ENCODE measurements at regions not wholly inside any gene's neighbourhood (a gene's known extent, or its start where the extent isn't known, plus 50 kb on each side); places are given as distances from the start of the nearest gene placed in this dataset.

- CTCF ChIA-PET = no interaction called here
- Histone ChIP-seq H3K36me3 (ENCODE audit: insufficient read depth, low read length) (no peaks in the 10 kb centered on the region), H3K27me3 (ENCODE audit: control insufficient read depth in 1 of 2, insufficient read depth in 2 of 2, low read length in 2 of 2) (no peaks in the 10 kb centered on the region), H3K27ac (ENCODE audit: low read depth in 1 of 2, low read length in 2 of 2) (no peak overlapping the region), H3K4me3 (ENCODE audit: low read length) (no peak overlapping the region), H3K9me3 (ENCODE audit: control insufficient read depth in 1 of 2, insufficient read depth in 1 of 2, low read length in 2 of 2) (no peaks in the 10 kb centered on the region), H3K4me1 (ENCODE audit: insufficient read depth, low read length) (no peaks in the 10 kb centered on the region)
- H3K4me3 Mint-ChIP-seq = no peak overlapping the region
- no peaks in the 10 kb centered on the region for H3K27me3 Mint-ChIP-seq
- H3K9me3 Mint-ChIP-seq = peaks cover 1% of the 10 kb centered on the region
- H3K27ac Mint-ChIP-seq = no peak overlapping the region
- no peaks in the 10 kb centered on the region for H3K4me1 Mint-ChIP-seq (ENCODE audit: low read depth)
- POLR2A ChIA-PET = no interaction called here
- DNase-seq (no peak), ATAC-seq (ENCODE audit: poor library complexity) (no peak)
- no peaks in the 10 kb centered on the region for H3K36me3 Mint-ChIP-seq (ENCODE audit: low read depth)
- TF ChIP-seq, protein P1, sequence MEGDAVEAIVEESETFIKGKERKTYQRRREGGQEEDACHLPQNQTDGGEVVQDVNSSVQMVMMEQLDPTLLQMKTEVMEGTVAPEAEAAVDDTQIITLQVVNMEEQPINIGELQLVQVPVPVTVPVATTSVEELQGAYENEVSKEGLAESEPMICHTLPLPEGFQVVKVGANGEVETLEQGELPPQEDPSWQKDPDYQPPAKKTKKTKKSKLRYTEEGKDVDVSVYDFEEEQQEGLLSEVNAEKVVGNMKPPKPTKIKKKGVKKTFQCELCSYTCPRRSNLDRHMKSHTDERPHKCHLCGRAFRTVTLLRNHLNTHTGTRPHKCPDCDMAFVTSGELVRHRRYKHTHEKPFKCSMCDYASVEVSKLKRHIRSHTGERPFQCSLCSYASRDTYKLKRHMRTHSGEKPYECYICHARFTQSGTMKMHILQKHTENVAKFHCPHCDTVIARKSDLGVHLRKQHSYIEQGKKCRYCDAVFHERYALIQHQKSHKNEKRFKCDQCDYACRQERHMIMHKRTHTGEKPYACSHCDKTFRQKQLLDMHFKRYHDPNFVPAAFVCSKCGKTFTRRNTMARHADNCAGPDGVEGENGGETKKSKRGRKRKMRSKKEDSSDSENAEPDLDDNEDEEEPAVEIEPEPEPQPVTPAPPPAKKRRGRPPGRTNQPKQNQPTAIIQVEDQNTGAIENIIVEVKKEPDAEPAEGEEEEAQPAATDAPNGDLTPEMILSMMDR (IDR thresholded peaks at IDR 0.05) = no peak
- intact Hi-C loops (cut with DNase I, micrococcal nuclease) = no loop called here
Observed at GRCh38 chr13:65936249-65936648, 1293.9 kb downstream of the PCDH9 start.

- Mint-ChIP-seq H3K4me3 (no peak overlapping the region), H3K9me3 (peaks cover 4% of the 10 kb centered on the region), H3K4me1 (ENCODE audit: low read depth) (no peaks in the 10 kb centered on the region), H3K36me3 (ENCODE audit: low read depth) (no peaks in the 10 kb centered on the region), H3K27me3 (no peaks in the 10 kb centered on the region), H3K27ac (no peak overlapping the region)
- DNase-seq (no peak), ATAC-seq (ENCODE audit: poor library complexity) (no peak)
- TF ChIP-seq, protein P1 (IDR thresholded peaks at IDR 0.05) = no peak
- H3K36me3 ChIP-seq (ENCODE audit: insufficient read depth, low read length) = no peaks in the 10 kb centered on the region
- H3K4me3 ChIP-seq (ENCODE audit: low read length) = no peak overlapping the region
- POLR2A ChIA-PET = no interaction called here
- H3K27me3 ChIP-seq (ENCODE audit: control insufficient read depth in 1 of 2, insufficient read depth in 2 of 2, low read length in 2 of 2) = no peaks in the 10 kb centered on the region
- CTCF ChIA-PET = no interaction called here
- H3K9me3 ChIP-seq (ENCODE audit: control insufficient read depth in 1 of 2, insufficient read depth in 1 of 2, low read length in 2 of 2) = peaks cover 0 to 4% of the 10 kb centered on the region in 2 experiments
- intact Hi-C loops (cut with DNase I, micrococcal nuclease) = no loop called here
- H3K4me1 ChIP-seq (ENCODE audit: insufficient read depth, low read length) = no peaks in the 10 kb centered on the region
- no peak overlapping the region for H3K27ac ChIP-seq (ENCODE audit: low read depth in 1 of 2, low read length in 2 of 2)
Observed at GRCh38 chr13:65932587-65933239, 1297.4 kb downstream of the PCDH9 start.

- peaks cover 4% of the 10 kb centered on the region for H3K9me3 Mint-ChIP-seq
- H3K4me3 Mint-ChIP-seq = no peak overlapping the region
- H3K4me1 Mint-ChIP-seq (ENCODE audit: low read depth) = no peaks in the 10 kb centered on the region
- intact Hi-C loops (cut with DNase I, micrococcal nuclease) = no loop called here
- H3K36me3 ChIP-seq (ENCODE audit: insufficient read depth, low read length) = no peaks in the 10 kb centered on the region
- TF ChIP-seq, protein P1 (IDR thresholded peaks at IDR 0.05) = no peak
- no peak overlapping the region for H3K27ac Mint-ChIP-seq
- H3K27me3 Mint-ChIP-seq = no peaks in the 10 kb centered on the region
- no peak overlapping the region for H3K27ac ChIP-seq (ENCODE audit: low read depth in 1 of 2, low read length in 2 of 2)
- H3K27me3 ChIP-seq (ENCODE audit: control insufficient read depth in 1 of 2, insufficient read depth in 2 of 2, low read length in 2 of 2) = no peaks in the 10 kb centered on the region
- peaks cover 0 to 4% of the 10 kb centered on the region in 2 experiments for H3K9me3 ChIP-seq (ENCODE audit: control insufficient read depth in 1 of 2, insufficient read depth in 1 of 2, low read length in 2 of 2)
- POLR2A ChIA-PET = no interaction called here
- ATAC-seq (ENCODE audit: poor library complexity) = no peak
- no peaks in the 10 kb centered on the region for H3K36me3 Mint-ChIP-seq (ENCODE audit: low read depth)
- DNase-seq = no peak
- CTCF ChIA-PET = no interaction called here
- no peak overlapping the region for H3K4me3 ChIP-seq (ENCODE audit: low read length)
- no peaks in the 10 kb centered on the region for H3K4me1 ChIP-seq (ENCODE audit: insufficient read depth, low read length)
Observed at GRCh38 chr13:65932013-65932412, 1298.1 kb downstream of the PCDH9 start.
